K562 (cell line): ENCODE measurements at regions not wholly inside any gene's neighbourhood (a gene's known extent, or its start where the extent isn't known, plus 50 kb on each side); places are given as distances from the start of the nearest gene placed in this dataset.

Source experiments
- CEBPG ChIP-seq, 3 experiments: fragments of 200-800 bp in 1 of 3; sonication (Bioruptor generic) in 1 of 3; sonication (generic) in 1 of 3; formaldehyde crosslinking in 1 of 3; IDR thresholded peaks in 2 of 3; conservative IDR thresholded peaks in 1 of 3; 2 replicates each; pipeline versions ENCODE4 v1.6.1 to v1.8.0; 2016 to 2022; ENCODE audit warnings: missing compliant biosample characterization in 2 of 3, missing genetic modification characterization in 2 of 3, mild to moderate bottlenecking in 1 of 3, missing genetic modification reagents in 1 of 3
- CTCF ChIP-seq, 3 experiments: IDR thresholded peaks in 2 of 3; conservative IDR thresholded peaks in 1 of 3; 2 replicates each; pipeline ENCODE4 v1.5.1; 2011 to 2012; ENCODE audit warnings: low read length in 3 of 3, mild to moderate bottlenecking in 3 of 3, control low read depth in 2 of 3, improper control_type of control experiment in 1 of 3, inconsistent platforms in 1 of 3, low read depth in 1 of 3, mixed read lengths in 1 of 3, moderate library complexity in 1 of 3; ENCODE audit not compliant: insufficient read depth in 2 of 3
- GATA2 ChIP-seq: sonication (generic); formaldehyde crosslinking; IDR thresholded peaks from 2 replicates; pipeline ENCODE4 v1.4.0; 2020; ENCODE audit warnings: mild to moderate bottlenecking, missing genetic modification reagents
- IRF1 ChIP-seq: sonication (generic); formaldehyde crosslinking; IDR thresholded peaks from 2 replicates; pipeline ENCODE4 v1.8.0; 2022; ENCODE audit warnings: missing genetic modification reagents, mild to moderate bottlenecking, borderline replicate concordance
- KLF13 ChIP-seq: fragments of 450-650 bp; IDR thresholded peaks from 2 replicates; pipeline ENCODE4 v1.6.1; 2016; ENCODE audit warnings: missing genetic modification characterization, low read depth, mild to moderate bottlenecking, missing compliant biosample characterization, moderate library complexity, borderline replicate concordance
- KLF16 ChIP-seq: IDR thresholded peaks from 2 replicates; pipeline ENCODE4 v1.6.1; 2016; ENCODE audit warnings: antibody characterized with exemption
- POLR2A ChIP-seq: fragments of 450-650 bp; conservative IDR thresholded peaks from 2 replicates; pipeline ENCODE4 v1.6.1; 2016
- TAF1 ChIP-seq: IDR thresholded peaks from 2 replicates; pipeline ENCODE4 v1.6.1; 2011; ENCODE audit warnings: mild to moderate bottlenecking, low read length, moderate library complexity; ENCODE audit not compliant: insufficient read depth, control insufficient read depth, severe bottlenecking; ENCODE audit errors: extremely low read depth
- ZNF143 ChIP-seq: sonication (generic); formaldehyde crosslinking; IDR thresholded peaks from 2 replicates; pipeline ENCODE4 v1.9.0; 2022; ENCODE audit warnings: mild to moderate bottlenecking, missing genetic modification reagents
- ZNF175 ChIP-seq: fragments of 200-800 bp; sonication (Bioruptor generic); IDR thresholded peaks from 2 replicates; pipeline ENCODE4 v1.6.1; 2016; ENCODE audit warnings: low read depth, mild to moderate bottlenecking, missing genetic modification characterization, missing compliant biosample characterization
- ZNF253 ChIP-seq: fragments of 250-450 bp; sonication (Bioruptor Pico); conservative IDR thresholded peaks from 2 replicates; pipeline ENCODE4 v1.6.1; 2021; ENCODE audit warnings: mild to moderate bottlenecking
- TF ChIP-seq, protein P1 (sequence below): sonication (generic); formaldehyde crosslinking; IDR thresholded peaks from 2 replicates; pipeline ENCODE4 v1.9.0; 2022; ENCODE audit warnings: mild to moderate bottlenecking, missing genetic modification reagents
- TF ChIP-seq, protein P2 (sequence below): fragments of 250-450 bp; sonication (Bioruptor Pico); IDR thresholded peaks from 2 replicates; pipeline ENCODE4 v1.4.0; 2020; ENCODE audit warnings: borderline replicate concordance

DNA sequence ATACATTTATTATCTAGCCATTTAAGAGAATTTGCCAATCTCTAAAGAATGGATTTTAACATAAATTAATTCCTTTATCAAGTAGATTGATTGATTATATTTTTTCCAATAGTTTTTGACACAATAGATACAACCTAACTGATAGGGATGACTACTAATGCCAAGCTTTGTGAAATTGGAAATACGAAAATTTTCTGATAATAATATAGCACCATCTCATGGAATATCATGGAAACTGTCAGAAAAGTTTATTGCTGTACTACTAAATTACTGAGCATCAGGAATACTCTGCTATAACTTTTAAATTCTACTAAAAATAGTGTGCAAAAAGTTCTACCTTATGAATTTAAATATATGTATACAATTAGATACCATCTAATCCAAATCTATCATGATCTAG lies 101.8 kb upstream of the MAP2 start:
- TF ChIP-seq CTCF (IDR thresholded peaks at IDR 0.05 in 2 of 3, conservative IDR thresholded peaks at IDR 0.05 in 1 of 3; ENCODE audit: insufficient read depth in 2 of 3, low read depth in 1 of 3, low read length in 3 of 3) (no peak), ZNF175 (no peak), CEBPG (CRISPR knock-in tag; IDR thresholded peaks at IDR 0.05) (no peak), CEBPG (tag; conservative IDR thresholded peaks at IDR 0.05 in 1 of 2, IDR thresholded peaks at IDR 0.05 in 1 of 2) (no peak), KLF16 (no peak), ZNF253 (CRISPR knock-in tag) (no peak), POLR2A (no peak), TAF1 (no peak), ZNF143 (CRISPR knock-in tag) (no peak), IRF1 (no peak), KLF13 (tag) (no peak), GATA2 (CRISPR knock-in tag) (no peak)
- TF ChIP-seq, protein P1, sequence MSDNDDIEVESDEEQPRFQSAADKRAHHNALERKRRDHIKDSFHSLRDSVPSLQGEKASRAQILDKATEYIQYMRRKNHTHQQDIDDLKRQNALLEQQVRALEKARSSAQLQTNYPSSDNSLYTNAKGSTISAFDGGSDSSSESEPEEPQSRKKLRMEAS (CRISPR knock-in tag), result no peak
- TF ChIP-seq, protein P2, sequence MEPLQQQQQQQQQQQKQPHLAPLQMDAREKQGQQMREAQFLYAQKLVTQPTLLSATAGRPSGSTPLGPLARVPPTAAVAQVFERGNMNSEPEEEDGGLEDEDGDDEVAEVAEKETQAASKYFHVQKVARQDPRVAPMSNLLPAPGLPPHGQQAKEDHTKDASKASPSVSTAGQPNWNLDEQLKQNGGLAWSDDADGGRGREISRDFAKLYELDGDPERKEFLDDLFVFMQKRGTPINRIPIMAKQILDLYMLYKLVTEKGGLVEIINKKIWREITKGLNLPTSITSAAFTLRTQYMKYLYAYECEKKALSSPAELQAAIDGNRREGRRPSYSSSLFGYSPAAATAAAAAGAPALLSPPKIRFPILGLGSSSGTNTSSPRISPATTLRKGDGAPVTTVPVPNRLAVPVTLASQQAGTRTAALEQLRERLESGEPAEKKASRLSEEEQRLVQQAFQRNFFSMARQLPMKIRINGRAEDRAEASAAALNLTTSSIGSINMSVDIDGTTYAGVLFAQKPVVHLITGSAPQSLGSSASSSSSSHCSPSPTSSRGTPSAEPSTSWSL, result no peak
